Lower leg skin (tissue), 4 donors: ENCODE measurements at regions not wholly inside any gene's neighbourhood (a gene's known extent, or its start where the extent isn't known, plus 50 kb on each side); places are given as distances from the start of the nearest gene placed in this dataset.

Source experiments
- DNase-seq, 2 donors: peaks; one replicate each; pipeline ENCODE4 v3.0.0-alpha.2; 2019; ENCODE audit warnings: low spot score in 2 of 2
- H3K4me3 ChIP-seq: fragments of 200-600 bp; sonication (generic); 2 replicates; pipeline ENCODE4 v1.5.1; 2017; ENCODE audit warnings: mild to moderate bottlenecking, low read depth; ENCODE audit not compliant: poor library complexity, severe bottlenecking
- POLR2A ChIP-seq, 2 donors: fragments of 450-650 bp; IDR thresholded peaks; one replicate each; pipeline ENCODE4 v1.6.1; 2016 to 2017; ENCODE audit warnings: antibody characterized with exemption in 2 of 2, mild to moderate bottlenecking in 1 of 2, moderate library complexity in 1 of 2
- WGBS, 2 donors: methylation state at CpG; one replicate each; pipeline ENCODE4 v1.1.5; 2018; 5-methylcytosine and 5-hydroxymethylcytosine counted together
- intact Hi-C: fragments of 100-400 bp; cut with DNase I; formaldehyde crosslinking; loops from one replicate; pipeline ENCODE4 v1.15.0; 2023; ENCODE audit warnings: low total_unique reads
- TF ChIP-seq, protein P1 (sequence below), 3 donors: fragments of 450-650 bp; IDR thresholded peaks; one replicate each; pipeline ENCODE4 v1.5.1; 2016; ENCODE audit warnings: antibody characterized with exemption in 3 of 3, mild to moderate bottlenecking in 3 of 3, moderate library complexity in 2 of 3

DNA sequence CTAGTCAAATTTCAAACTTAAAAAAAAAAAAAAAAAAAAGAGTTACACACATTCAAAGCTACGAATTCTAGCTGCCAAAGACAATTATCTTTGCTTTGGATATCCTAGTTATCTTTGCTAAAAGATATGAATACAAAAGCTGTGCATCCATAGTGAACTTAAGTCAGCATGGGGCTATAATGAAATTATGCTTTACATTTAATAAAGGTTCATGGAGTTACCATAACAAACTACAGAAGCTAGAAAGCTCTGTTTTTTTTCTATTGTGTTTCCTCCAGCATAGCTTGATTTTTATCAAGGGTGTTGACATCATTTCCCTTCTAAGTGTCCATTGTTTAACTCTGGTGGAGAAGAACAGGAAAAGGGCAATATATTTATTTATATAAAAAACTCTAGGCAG, 234.1 kb downstream of the ANKRD50 start:
- H3K4me3 ChIP-seq: no peak overlapping the region
- 17 to 21% methylated on average over 1 of the region's 1 CpG for WGBS, 2 donors
- intact Hi-C loops: no loop called here
- no peak for DNase-seq
- no peak for TF ChIP-seq POLR2A (IDR thresholded peaks at IDR 0.05)
- TF ChIP-seq, protein P1, sequence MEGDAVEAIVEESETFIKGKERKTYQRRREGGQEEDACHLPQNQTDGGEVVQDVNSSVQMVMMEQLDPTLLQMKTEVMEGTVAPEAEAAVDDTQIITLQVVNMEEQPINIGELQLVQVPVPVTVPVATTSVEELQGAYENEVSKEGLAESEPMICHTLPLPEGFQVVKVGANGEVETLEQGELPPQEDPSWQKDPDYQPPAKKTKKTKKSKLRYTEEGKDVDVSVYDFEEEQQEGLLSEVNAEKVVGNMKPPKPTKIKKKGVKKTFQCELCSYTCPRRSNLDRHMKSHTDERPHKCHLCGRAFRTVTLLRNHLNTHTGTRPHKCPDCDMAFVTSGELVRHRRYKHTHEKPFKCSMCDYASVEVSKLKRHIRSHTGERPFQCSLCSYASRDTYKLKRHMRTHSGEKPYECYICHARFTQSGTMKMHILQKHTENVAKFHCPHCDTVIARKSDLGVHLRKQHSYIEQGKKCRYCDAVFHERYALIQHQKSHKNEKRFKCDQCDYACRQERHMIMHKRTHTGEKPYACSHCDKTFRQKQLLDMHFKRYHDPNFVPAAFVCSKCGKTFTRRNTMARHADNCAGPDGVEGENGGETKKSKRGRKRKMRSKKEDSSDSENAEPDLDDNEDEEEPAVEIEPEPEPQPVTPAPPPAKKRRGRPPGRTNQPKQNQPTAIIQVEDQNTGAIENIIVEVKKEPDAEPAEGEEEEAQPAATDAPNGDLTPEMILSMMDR (IDR thresholded peaks at IDR 0.05): no peak

DNA sequence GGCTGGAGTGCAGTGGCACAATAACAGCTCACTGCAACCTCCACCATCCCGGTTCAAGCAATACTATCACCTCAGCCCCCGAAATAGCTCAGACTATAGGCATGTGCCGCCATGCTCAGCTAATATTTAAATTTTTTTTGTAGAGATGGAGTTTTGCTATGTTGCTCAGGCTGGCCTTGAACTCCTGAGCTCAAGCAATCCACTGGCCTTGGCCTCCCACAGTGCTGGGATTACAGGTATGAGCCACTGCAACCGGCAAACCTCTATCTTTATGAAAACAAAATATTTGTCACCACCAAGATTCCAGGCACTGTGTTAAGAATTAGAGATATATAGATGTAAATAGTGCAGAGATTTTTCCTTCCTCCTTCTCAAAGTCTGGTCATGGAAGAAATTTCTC, 232.5 kb downstream of the ANKRD50 start:
- TF ChIP-seq, protein P1 (IDR thresholded peaks at IDR 0.05): no peak
- no peak for TF ChIP-seq POLR2A (IDR thresholded peaks at IDR 0.05)
- intact Hi-C loops: no loop called here
- no peak overlapping the region for H3K4me3 ChIP-seq
- DNase-seq: no peak
- 91 to 94% methylated on average over 4 of the region's 4 CpGs for WGBS, 2 donors

DNA sequence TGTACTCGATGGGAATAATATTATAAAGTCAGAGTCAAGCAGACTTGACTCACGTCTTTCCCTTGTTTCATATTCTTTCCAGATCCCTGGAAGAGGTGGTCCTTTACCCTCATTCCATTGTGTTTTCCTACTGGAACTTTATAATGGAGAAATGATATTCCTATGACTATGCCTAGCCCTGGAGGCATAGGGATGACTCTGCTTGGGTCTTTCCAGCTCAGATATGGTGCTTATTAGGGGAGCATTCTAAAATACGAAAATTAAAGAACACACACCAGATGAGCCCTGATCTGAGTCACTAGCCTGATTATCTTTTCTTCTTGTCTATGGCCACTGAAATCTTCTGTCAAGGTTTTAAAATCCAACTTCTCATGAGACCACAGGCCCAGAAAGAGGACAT, 231.4 kb downstream of the ANKRD50 start:
- WGBS, 2 donors: 87 to 88% methylated on average over 3 of the region's 3 CpGs
- intact Hi-C loops: no loop called here
- no peak for TF ChIP-seq POLR2A (IDR thresholded peaks at IDR 0.05)
- TF ChIP-seq, protein P1 (IDR thresholded peaks at IDR 0.05): no peak
- H3K4me3 ChIP-seq: no peak overlapping the region
- DNase-seq: no peak

DNA sequence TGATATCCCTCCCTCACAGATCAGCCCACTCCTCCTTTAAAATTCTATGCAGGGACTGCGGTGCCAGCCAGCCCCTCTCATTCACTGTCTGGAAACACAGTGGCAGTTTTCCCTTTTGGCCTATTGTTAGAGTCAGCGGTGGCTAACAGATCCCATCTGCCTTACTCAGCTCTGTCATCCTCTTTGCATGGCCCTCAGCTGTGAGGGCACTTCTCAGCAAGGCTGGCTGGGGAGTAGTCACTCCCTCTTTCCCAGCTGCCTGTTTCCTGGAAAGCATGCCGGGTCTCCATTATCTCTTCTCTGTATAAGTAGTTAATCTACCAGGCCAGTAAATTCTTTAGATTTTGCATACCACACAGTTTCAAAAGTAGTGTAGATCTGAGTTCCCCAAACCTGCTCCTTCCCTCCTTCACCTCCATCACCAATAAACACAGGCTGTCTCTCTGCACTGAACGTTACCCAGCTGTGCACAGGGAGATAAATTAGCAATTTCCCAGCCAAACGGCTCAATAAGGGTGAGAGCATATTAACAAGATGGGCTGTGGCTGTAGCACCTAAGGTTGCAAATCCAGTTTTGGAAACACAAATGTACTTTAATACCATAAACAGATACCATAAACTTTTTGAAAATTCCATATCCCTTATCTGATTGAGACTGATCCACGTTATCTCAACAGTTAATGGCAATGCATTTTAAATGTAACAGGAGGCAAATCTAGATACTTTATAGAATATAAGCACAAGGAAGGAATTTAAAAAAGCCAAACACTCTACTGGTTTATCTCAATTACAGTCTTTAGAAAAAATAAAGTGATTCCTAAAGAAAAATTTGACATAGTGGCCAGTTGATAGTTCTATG, 229.3 kb downstream of the ANKRD50 start:
- H3K4me3 ChIP-seq: no peak overlapping the region
- DNase-seq: no peak
- no peak for TF ChIP-seq POLR2A (IDR thresholded peaks at IDR 0.05)
- TF ChIP-seq, protein P1 (IDR thresholded peaks at IDR 0.05): no peak
- intact Hi-C loops: no loop called here
- WGBS, 2 donors: 45 to 48% methylated on average over 6 of the region's 6 CpGs

DNA sequence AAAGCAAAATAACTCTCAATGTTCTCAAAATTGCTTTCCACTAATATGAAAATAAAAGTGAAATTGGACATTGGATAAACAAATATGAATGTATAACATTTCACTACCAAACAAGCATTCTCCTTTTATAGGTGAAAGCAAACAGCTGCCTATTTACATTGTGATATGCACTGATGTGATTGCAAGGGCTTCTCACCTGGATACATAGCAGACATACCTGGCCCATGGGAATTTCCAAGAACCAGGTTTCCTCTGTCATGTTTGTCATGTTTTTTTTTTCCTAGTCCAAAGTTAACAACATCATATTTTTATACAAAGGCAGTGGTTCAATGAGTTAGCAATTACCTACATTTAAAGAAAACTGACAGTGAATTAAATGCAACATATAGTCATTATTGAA, 228.5 kb downstream of the ANKRD50 start:
- H3K4me3 ChIP-seq: no peak overlapping the region
- TF ChIP-seq POLR2A (IDR thresholded peaks at IDR 0.05): no peak
- TF ChIP-seq, protein P1 (IDR thresholded peaks at IDR 0.05): no peak
- no peak for DNase-seq
- intact Hi-C loops: no loop called here

DNA sequence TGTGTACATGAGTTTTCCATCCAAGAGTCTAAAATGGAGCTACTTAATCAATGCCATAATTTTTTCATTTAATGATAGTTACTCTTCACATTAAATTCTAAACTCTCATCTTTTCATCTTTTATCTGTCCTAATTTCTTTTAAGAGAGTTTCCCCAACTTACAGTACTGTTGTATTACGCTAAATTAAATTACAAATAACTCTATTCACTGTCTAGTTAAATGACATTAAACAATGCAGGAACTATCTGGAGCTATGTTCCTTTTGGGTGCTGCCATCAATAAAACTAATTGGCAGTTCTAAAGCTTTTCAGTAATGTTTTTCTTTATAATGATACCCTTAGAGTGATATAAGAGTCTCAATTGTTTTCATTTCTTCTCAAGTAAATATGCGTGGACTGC, 227.6 kb downstream of the ANKRD50 start:
- intact Hi-C loops: no loop called here
- WGBS, 2 donors: 92 to 94% methylated on average over 2 of the region's 2 CpGs
- DNase-seq: no peak
- no peak overlapping the region for H3K4me3 ChIP-seq
- no peak for TF ChIP-seq POLR2A (IDR thresholded peaks at IDR 0.05)
- TF ChIP-seq, protein P1 (IDR thresholded peaks at IDR 0.05): no peak
